ENCODE measurements at regions not wholly inside any gene's neighbourhood (a gene's known extent, or its start where the extent isn't known, plus 50 kb on each side); places are given as distances from the start of the nearest gene placed in this dataset.

GRCh38 chr21:28608646-28609045 lies 384.0 kb downstream of the LTN1 start:
- DNase-seq (ENCODE audit: low spot score), result no peak
- peaks cover 38% of the 10 kb centered on the region for H3K9me3 Mint-ChIP-seq
- no peaks in the 10 kb centered on the region for H3K4me1 Mint-ChIP-seq
- no peak for ATAC-seq
- H3K36me3 Mint-ChIP-seq, result peaks cover 11% of the 10 kb centered on the region
- no peaks in the 10 kb centered on the region for H3K27me3 Mint-ChIP-seq (ENCODE audit: low read depth)
- TF ChIP-seq ZNF232 (CRISPR knock-in tag; IDR thresholded peaks at IDR 0.05), result no peak
- no peak for TF ChIP-seq GRHL2 (CRISPR knock-in tag; IDR thresholded peaks at IDR 0.05; ENCODE audit: insufficient replicate concordance, severe bottlenecking)
- no peak for TF ChIP-seq FOXP4 (CRISPR knock-in tag; IDR thresholded peaks at IDR 0.05)
- ChIA-PET CTCF (no interaction called here), POLR2A (no interaction called here)
- H3K27ac Mint-ChIP-seq, result no peak overlapping the region
- no peak overlapping the region for H3K4me3 Mint-ChIP-seq

- no peaks in the 10 kb centered on the region for H3K27me3 Mint-ChIP-seq (ENCODE audit: low read depth)
- H3K9me3 Mint-ChIP-seq, result peaks cover 44% of the 10 kb centered on the region
- ChIA-PET CTCF (no interaction called here), POLR2A (no interaction called here)
- no peak overlapping the region for H3K27ac Mint-ChIP-seq
- no peak for DNase-seq (ENCODE audit: low spot score)
- H3K36me3 Mint-ChIP-seq, result peaks cover 11% of the 10 kb centered on the region
- H3K4me3 Mint-ChIP-seq, result no peak overlapping the region
- ATAC-seq, result no peak
- no peaks in the 10 kb centered on the region for H3K4me1 Mint-ChIP-seq
- TF ChIP-seq ZNF219 (CRISPR knock-in tag; IDR thresholded peaks at IDR 0.05; ENCODE audit: borderline replicate concordance) (no peak), ZNF281 (CRISPR knock-in tag; IDR thresholded peaks at IDR 0.05) (no peak), TEAD1 (CRISPR knock-in tag; IDR thresholded peaks at IDR 0.05) (no peak), E2F4 (CRISPR knock-in tag; IDR thresholded peaks at IDR 0.05; ENCODE audit: borderline replicate concordance, low read depth) (no peak), AFF4 (CRISPR knock-in tag; IDR thresholded peaks at IDR 0.05; ENCODE audit: borderline replicate concordance) (no peak), TP53 (CRISPR knock-in tag; IDR thresholded peaks at IDR 0.05) (no peak), NR3C1 (CRISPR knock-in tag; conservative IDR thresholded peaks at IDR 0.05; ENCODE audit: low read depth) (no peak), CBFB (CRISPR knock-in tag; IDR thresholded peaks at IDR 0.05; ENCODE audit: low read depth) (no peak), GTF2I (CRISPR knock-in tag; conservative IDR thresholded peaks at IDR 0.05) (no peak), E2F1 (CRISPR knock-in tag; IDR thresholded peaks at IDR 0.05) (no peak), CDX4 (CRISPR knock-in tag; IDR thresholded peaks at IDR 0.05; ENCODE audit: borderline replicate concordance) (no peak)
Observed at GRCh38 chr21:28607545-28607944, 385.1 kb downstream of the LTN1 start.
